GM12878 (cell line): ENCODE measurements at regions not wholly inside any gene's neighbourhood (a gene's known extent, or its start where the extent isn't known, plus 50 kb on each side); places are given as distances from the start of the nearest gene placed in this dataset.
A peak's percentile ranks its signal among the peaks of the same experiment; 100 is the strongest.

Source experiments
- ATAC-seq: fragments of 200-7000 bp; cut with Tn5 transposase; 3 replicates; pipeline ENCODE4 v1.9.1; 2020; ENCODE audit warnings: mild to moderate bottlenecking, moderate library complexity
- BruUV-seq: library from RNA; stranded (reverse); fragments of 400-500 nt; replicated peaks from 2 replicates; lab custom pipeline; 2021; lab: Mats Ljungman, UMichigan
- CTCF ChIA-PET: fragments of 300-600 bp; sonication (Branson Sonifier 250); formaldehyde crosslinking; extraction: SDS; loops from one replicate; lab custom pipeline; 2021; ENCODE audit warnings: inconsistent platforms; lab: Yijun Ruan, JAX
- POLR2A ChIA-PET: fragments of 350-600 bp; formaldehyde crosslinking; extraction: SDS; loops from one replicate; lab custom pipeline; 2021; ENCODE audit warnings: inconsistent platforms; lab: Charles Lee
- RAD21 ChIA-PET: fragments of 300-600 bp; sonication (Branson Sonifier 250); formaldehyde crosslinking; loops from one replicate; lab custom pipeline; 2023; ENCODE audit warnings: antibody characterized with exemption; ENCODE audit not compliant: unreplicated experiment; lab: Charles Lee
- SMC1A ChIA-PET: fragments of 300-600 bp; sonication (Branson Sonifier 250); formaldehyde crosslinking; loops from one replicate; lab custom pipeline; 2023; ENCODE audit not compliant: unreplicated experiment, uncharacterized antibody; lab: Charles Lee
- DNase-seq: peaks from one replicate; pipeline ENCODE4 v3.0.0-alpha.2; 2011; ENCODE audit warnings: low read depth, low spot score
- FAIRE-seq: peaks from 3 replicates; lab custom pipeline; 2011; peaks lifted over from hg19 to GRCh38; lab: Jason Lieb, UNC
- H2AFZ ChIP-seq: 2 replicates; pipeline ENCODE4 v1.6.0; 2011; ENCODE audit warnings: low read depth, low read length, control low read depth; ENCODE audit not compliant: control insufficient read depth
- H3K27ac ChIP-seq: 2 replicates; pipeline ENCODE4 v1.5.1; 2011; ENCODE audit warnings: control low read depth; ENCODE audit not compliant: control insufficient read depth, insufficient read depth
- H3K27me3 ChIP-seq, 2 experiments: replicated peaks in 1 of 2; 2 replicates each; pipeline versions ENCODE4 v1.6.0 to v1.6.1; 2011; ENCODE audit warnings: low read length in 1 of 2; ENCODE audit not compliant: control insufficient read depth in 2 of 2, insufficient read depth in 2 of 2
- H3K36me3 ChIP-seq, 2 experiments: 2 replicates each; pipeline ENCODE4 v1.5.1; 2011; ENCODE audit warnings: low read length in 1 of 2; ENCODE audit not compliant: control insufficient read depth in 2 of 2, insufficient read depth in 2 of 2
- H3K4me1 ChIP-seq: 2 replicates; pipeline ENCODE4 v1.6.1; 2011; ENCODE audit warnings: mild to moderate bottlenecking, low read length, moderate library complexity, mixed read lengths; ENCODE audit not compliant: control insufficient read depth, insufficient read depth
- H3K4me2 ChIP-seq: 2 replicates; pipeline ENCODE4 v1.6.0; 2011; ENCODE audit warnings: control low read depth; ENCODE audit not compliant: control insufficient read depth, insufficient read depth
- H3K4me3 ChIP-seq: fragments of 200-600 bp; sonication (generic); 2 replicates; pipeline ENCODE4 v1.5.1; 2016
- H3K79me2 ChIP-seq: 2 replicates; pipeline ENCODE4 v1.6.0; 2011; ENCODE audit warnings: low read length; ENCODE audit not compliant: control insufficient read depth, insufficient read depth
- H3K9ac ChIP-seq: 2 replicates; pipeline ENCODE4 v1.8.0; 2011; ENCODE audit warnings: low read length, control low read depth, mixed read lengths; ENCODE audit not compliant: control insufficient read depth, insufficient read depth
- H3K9me3 ChIP-seq: replicated peaks from 3 replicates; pipeline ENCODE4 v1.5.1; 2011; ENCODE audit warnings: mild to moderate bottlenecking, low read length; ENCODE audit not compliant: control insufficient read depth, insufficient read depth
- H4K20me1 ChIP-seq: 2 replicates; pipeline ENCODE4 v1.6.0; 2011; ENCODE audit not compliant: control insufficient read depth, insufficient read depth
- GABPA ChIP-seq: IDR thresholded peaks from 2 replicates; pipeline ENCODE4 v1.6.1; 2014; ENCODE audit warnings: antibody characterized with exemption, low read depth, mild to moderate bottlenecking, inconsistent platforms
- JUNB ChIP-seq: IDR thresholded peaks from 2 replicates; pipeline ENCODE4 v1.6.1; 2016; ENCODE audit warnings: antibody characterized with exemption, mild to moderate bottlenecking
- MXI1 ChIP-seq: fragments of 150-350 bp; IDR thresholded peaks from 2 replicates; pipeline ENCODE4 v1.6.1; 2011; ENCODE audit warnings: low read depth, mild to moderate bottlenecking, inconsistent platforms, low read length, improper control_type of control experiment
- NR2F1 ChIP-seq: fragments of 450-650 bp; conservative IDR thresholded peaks from 2 replicates; pipeline ENCODE4 v1.6.1; 2017; ENCODE audit warnings: mild to moderate bottlenecking
- PAX5 ChIP-seq: IDR thresholded peaks from 2 replicates; pipeline ENCODE4 v1.6.1; 2011; ENCODE audit warnings: low read depth, low read length, borderline replicate concordance
- RAD21 ChIP-seq: IDR thresholded peaks from 2 replicates; pipeline ENCODE4 v1.6.1; 2011; ENCODE audit warnings: mild to moderate bottlenecking, low read depth, low read length, moderate library complexity; ENCODE audit not compliant: insufficient read depth
- RBBP5 ChIP-seq: fragments of 200-600 bp; sonication (generic); conservative IDR thresholded peaks from 2 replicates; pipeline ENCODE4 v1.6.1; 2016
- RUNX3 ChIP-seq: IDR thresholded peaks from 2 replicates; pipeline ENCODE4 v1.6.1; 2012; ENCODE audit warnings: low read length, inconsistent platforms
- TCF3 ChIP-seq: IDR thresholded peaks from 2 replicates; pipeline ENCODE4 v1.6.1; 2012; ENCODE audit warnings: low read depth, mild to moderate bottlenecking, low read length, borderline replicate concordance; ENCODE audit not compliant: insufficient read depth
- WGBS: methylation state at CpG from one replicate; pipeline ENCODE4 v1.1.6; 2016; ENCODE audit warnings: low lambda C conversion rate; ENCODE audit not compliant: insufficient replicate concordance, insufficient coverage; ENCODE audit errors: missing lambda C conversion rate; 5-methylcytosine and 5-hydroxymethylcytosine counted together
- in situ Hi-C: fragments of 300-500 bp; cut with MboI; formaldehyde crosslinking; loops from 9 replicates; pipeline ENCODE4 v1.14.3; 2018; ENCODE audit warnings: mixed read lengths
- intact Hi-C: fragments of 100-400 bp; cut with micrococcal nuclease; formaldehyde crosslinking; loops from one replicate; pipeline ENCODE4 v1.14.2; 2022; ENCODE audit not compliant: unreplicated experiment
- TF ChIP-seq, protein P1 (sequence below): IDR thresholded peaks from 2 replicates; pipeline ENCODE4 v1.6.1; 2012; ENCODE audit warnings: low read length, inconsistent platforms
- TF ChIP-seq, protein P2 (sequence below): IDR thresholded peaks from 2 replicates; pipeline ENCODE4 v1.6.1; 2012; ENCODE audit warnings: mild to moderate bottlenecking, low read depth, low read length
- TF ChIP-seq, protein P3 (sequence below): fragments of 450-650 bp; IDR thresholded peaks from 2 replicates; pipeline ENCODE4 v1.6.1; 2017; ENCODE audit warnings: mild to moderate bottlenecking

DNA sequence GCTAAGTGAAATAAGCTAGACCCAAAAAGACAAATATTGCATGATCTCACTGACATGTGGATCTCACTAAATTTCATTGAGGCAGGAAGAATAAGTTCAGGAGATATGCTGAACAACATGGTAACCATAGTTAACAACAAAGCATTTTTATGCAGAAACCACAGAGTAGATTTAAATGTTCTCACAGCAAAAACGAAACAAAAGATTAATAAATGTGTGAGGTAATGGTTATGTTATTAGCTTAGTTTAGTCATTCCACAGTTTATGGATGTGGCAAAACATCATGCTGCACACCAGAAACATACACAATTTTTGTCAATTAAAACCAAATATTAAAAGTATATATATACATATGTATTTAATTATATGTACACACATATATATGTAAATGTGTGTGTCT is 765.8 kb downstream of the SLITRK5 start:
- POLR2A ChIA-PET = no interaction called here
- no TSS peak for BruUV-seq
- CTCF ChIA-PET = no interaction called here
- H4K20me1 ChIP-seq = no peaks in the 10 kb centered on the region
- H3K36me3 ChIP-seq = no peaks in the 10 kb centered on the region
- no peak overlapping the region for H2AFZ ChIP-seq
- SMC1A ChIA-PET = interaction anchor here (0.8 kb wide), 1 partner anchor 30 kb away, joined by 3 read pairs; no protein-coding TSS in a partner anchor
- no peaks in the 10 kb centered on the region for H3K4me1 ChIP-seq
- DNase-seq = no peak
- H3K27me3 ChIP-seq = no peaks in the 10 kb centered on the region
- no peak for FAIRE-seq
- RAD21 ChIA-PET = no interaction called here
- intact Hi-C loops = no loop called here
- peak; percentile 54 for TF ChIP-seq JUNB
- TF ChIP-seq RUNX3 = peak; percentile 39; the same call in 1 of the 2 replicates
- TF ChIP-seq, protein P1, sequence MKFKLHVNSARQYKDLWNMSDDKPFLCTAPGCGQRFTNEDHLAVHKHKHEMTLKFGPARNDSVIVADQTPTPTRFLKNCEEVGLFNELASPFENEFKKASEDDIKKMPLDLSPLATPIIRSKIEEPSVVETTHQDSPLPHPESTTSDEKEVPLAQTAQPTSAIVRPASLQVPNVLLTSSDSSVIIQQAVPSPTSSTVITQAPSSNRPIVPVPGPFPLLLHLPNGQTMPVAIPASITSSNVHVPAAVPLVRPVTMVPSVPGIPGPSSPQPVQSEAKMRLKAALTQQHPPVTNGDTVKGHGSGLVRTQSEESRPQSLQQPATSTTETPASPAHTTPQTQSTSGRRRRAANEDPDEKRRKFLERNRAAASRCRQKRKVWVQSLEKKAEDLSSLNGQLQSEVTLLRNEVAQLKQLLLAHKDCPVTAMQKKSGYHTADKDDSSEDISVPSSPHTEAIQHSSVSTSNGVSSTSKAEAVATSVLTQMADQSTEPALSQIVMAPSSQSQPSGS = 0 out of 2 replicates have a peak, but pooled peaks have one; percentile 23
- TF ChIP-seq GABPA = no peak
- H3K79me2 ChIP-seq = no peaks in the 10 kb centered on the region
- H3K4me3 ChIP-seq = no peak overlapping the region
- H3K9me3 ChIP-seq = no peaks in the 10 kb centered on the region
- no peak overlapping the region for H3K27ac ChIP-seq
- H3K9ac ChIP-seq = no peak overlapping the region
- in situ Hi-C loops = no loop called here
- no peak overlapping the region for H3K4me2 ChIP-seq
- 0% methylated on average over 1 of the region's 1 CpG for WGBS
- ATAC-seq = peak; percentile 44

DNA sequence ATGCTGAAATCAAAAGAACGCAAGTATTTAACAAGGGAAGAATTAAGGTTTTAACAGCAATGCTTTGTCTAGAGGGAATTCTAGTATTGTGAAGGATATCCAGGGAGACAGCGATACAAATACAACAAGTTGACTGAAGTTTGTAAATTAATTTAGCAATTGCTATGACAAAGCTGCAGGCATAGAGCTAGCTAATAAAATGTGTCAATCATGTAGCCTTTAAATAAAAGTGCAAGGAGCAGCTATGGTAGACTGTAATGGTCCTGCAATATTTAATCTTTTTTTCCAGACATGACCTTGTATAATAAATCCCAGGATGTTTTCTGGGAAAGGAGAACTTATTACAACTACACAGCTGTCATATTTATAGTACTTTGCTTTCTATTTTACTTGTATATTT is 779.3 kb downstream of the SLITRK5 start:
- intact Hi-C loops (no loop called here), in situ Hi-C loops (no loop called here)
- H4K20me1 ChIP-seq = no peaks in the 10 kb centered on the region
- H3K9me3 ChIP-seq = no peaks in the 10 kb centered on the region
- ATAC-seq (no peak), FAIRE-seq (no peak), DNase-seq (no peak)
- no TSS peak for BruUV-seq
- no peak overlapping the region for H3K4me2 ChIP-seq
- H3K4me3 ChIP-seq = no peak overlapping the region
- ChIA-PET RAD21 (interaction anchor here (0.6 kb wide), 1 partner anchor 246 kb away, joined by 3 read pairs; no protein-coding TSS in a partner anchor), POLR2A (no interaction called here), CTCF (interaction anchor here (1.0 kb wide), 1 partner anchor 11 kb away, joined by 3 read pairs; no protein-coding TSS in a partner anchor), SMC1A (no interaction called here)
- no peak overlapping the region for H3K27ac ChIP-seq
- H3K27me3 ChIP-seq = no peaks in the 10 kb centered on the region
- H3K36me3 ChIP-seq = no peaks in the 10 kb centered on the region
- no peak overlapping the region for H3K9ac ChIP-seq
- no peaks in the 10 kb centered on the region for H3K4me1 ChIP-seq
- WGBS = 61% methylated on average over 2 of the region's 2 CpGs
- no peak overlapping the region for H2AFZ ChIP-seq
- H3K79me2 ChIP-seq = no peaks in the 10 kb centered on the region
- TF ChIP-seq PAX5 (no peak), RAD21 (no peak), TCF3 (no peak), GABPA (no peak), NR2F1 (no peak), MXI1 (no peak), RBBP5 (no peak)
- TF ChIP-seq, protein P2, sequence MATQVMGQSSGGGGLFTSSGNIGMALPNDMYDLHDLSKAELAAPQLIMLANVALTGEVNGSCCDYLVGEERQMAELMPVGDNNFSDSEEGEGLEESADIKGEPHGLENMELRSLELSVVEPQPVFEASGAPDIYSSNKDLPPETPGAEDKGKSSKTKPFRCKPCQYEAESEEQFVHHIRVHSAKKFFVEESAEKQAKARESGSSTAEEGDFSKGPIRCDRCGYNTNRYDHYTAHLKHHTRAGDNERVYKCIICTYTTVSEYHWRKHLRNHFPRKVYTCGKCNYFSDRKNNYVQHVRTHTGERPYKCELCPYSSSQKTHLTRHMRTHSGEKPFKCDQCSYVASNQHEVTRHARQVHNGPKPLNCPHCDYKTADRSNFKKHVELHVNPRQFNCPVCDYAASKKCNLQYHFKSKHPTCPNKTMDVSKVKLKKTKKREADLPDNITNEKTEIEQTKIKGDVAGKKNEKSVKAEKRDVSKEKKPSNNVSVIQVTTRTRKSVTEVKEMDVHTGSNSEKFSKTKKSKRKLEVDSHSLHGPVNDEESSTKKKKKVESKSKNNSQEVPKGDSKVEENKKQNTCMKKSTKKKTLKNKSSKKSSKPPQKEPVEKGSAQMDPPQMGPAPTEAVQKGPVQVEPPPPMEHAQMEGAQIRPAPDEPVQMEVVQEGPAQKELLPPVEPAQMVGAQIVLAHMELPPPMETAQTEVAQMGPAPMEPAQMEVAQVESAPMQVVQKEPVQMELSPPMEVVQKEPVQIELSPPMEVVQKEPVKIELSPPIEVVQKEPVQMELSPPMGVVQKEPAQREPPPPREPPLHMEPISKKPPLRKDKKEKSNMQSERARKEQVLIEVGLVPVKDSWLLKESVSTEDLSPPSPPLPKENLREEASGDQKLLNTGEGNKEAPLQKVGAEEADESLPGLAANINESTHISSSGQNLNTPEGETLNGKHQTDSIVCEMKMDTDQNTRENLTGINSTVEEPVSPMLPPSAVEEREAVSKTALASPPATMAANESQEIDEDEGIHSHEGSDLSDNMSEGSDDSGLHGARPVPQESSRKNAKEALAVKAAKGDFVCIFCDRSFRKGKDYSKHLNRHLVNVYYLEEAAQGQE = no peak
- TF ChIP-seq, protein P3, sequence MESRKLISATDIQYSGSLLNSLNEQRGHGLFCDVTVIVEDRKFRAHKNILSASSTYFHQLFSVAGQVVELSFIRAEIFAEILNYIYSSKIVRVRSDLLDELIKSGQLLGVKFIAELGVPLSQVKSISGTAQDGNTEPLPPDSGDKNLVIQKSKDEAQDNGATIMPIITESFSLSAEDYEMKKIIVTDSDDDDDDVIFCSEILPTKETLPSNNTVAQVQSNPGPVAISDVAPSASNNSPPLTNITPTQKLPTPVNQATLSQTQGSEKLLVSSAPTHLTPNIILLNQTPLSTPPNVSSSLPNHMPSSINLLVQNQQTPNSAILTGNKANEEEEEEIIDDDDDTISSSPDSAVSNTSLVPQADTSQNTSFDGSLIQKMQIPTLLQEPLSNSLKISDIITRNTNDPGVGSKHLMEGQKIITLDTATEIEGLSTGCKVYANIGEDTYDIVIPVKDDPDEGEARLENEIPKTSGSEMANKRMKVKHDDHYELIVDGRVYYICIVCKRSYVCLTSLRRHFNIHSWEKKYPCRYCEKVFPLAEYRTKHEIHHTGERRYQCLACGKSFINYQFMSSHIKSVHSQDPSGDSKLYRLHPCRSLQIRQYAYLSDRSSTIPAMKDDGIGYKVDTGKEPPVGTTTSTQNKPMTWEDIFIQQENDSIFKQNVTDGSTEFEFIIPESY = no peak
